Neural cell (in vitro differentiated cells): ENCODE measurements at regions not wholly inside any gene's neighbourhood (a gene's known extent, or its start where the extent isn't known, plus 50 kb on each side); places are given as distances from the start of the nearest gene placed in this dataset.

Experiments used
- H2AFZ ChIP-seq: fragments of 200-600, 300-800 bp; sonication (generic), shearing (Covaris generic); 2 replicates; pipeline ENCODE4 v1.6.0; 2014; ENCODE audit warnings: low read depth, mild to moderate bottlenecking, antibody characterized with exemption, low read length, moderate library complexity
- H3F3A ChIP-seq: fragments of 200-600 bp; shearing (Covaris generic); 2 replicates; pipeline ENCODE4 v1.6.1; 2016; ENCODE audit warnings: mild to moderate bottlenecking, moderate library complexity, mixed read lengths, antibody characterized with exemption, low read length; ENCODE audit not compliant: insufficient read depth, poor library complexity, severe bottlenecking
- H3K27ac ChIP-seq: fragments of 200-600, 300-800 bp; sonication (generic), shearing (Covaris generic); 2 replicates; pipeline ENCODE4 v1.5.1; 2014; ENCODE audit warnings: mild to moderate bottlenecking, low read length, moderate library complexity
- H3K27me3 ChIP-seq: fragments of 300-800, 200-600 bp; sonication (generic), shearing (Covaris generic); 2 replicates; pipeline ENCODE4 v1.6.0; 2014; ENCODE audit warnings: mild to moderate bottlenecking, low read depth, low read length, moderate library complexity; ENCODE audit not compliant: insufficient read depth
- H3K36me3 ChIP-seq: fragments of 300-800, 200-600 bp; sonication (generic), shearing (Covaris generic); 2 replicates; pipeline ENCODE4 v1.5.1; 2014; ENCODE audit warnings: mild to moderate bottlenecking, antibody characterized with exemption, low read length, moderate library complexity; ENCODE audit not compliant: insufficient read depth
- H3K4me2 ChIP-seq: fragments of 300-800, 200-600 bp; sonication (generic), shearing (Covaris generic); 2 replicates; pipeline ENCODE4 v1.6.0; 2014; ENCODE audit warnings: mild to moderate bottlenecking, low read length
- H3K4me3 ChIP-seq: fragments of 300-800, 200-600 bp; sonication (generic), shearing (Covaris generic); 2 replicates; pipeline ENCODE4 v1.5.1; 2014; ENCODE audit warnings: mild to moderate bottlenecking, low read length, moderate library complexity
- H3K79me2 ChIP-seq: fragments of 200-600 bp; shearing (Covaris generic); replicated peaks from 2 replicates; pipeline ENCODE4 v1.6.0; 2014; ENCODE audit warnings: mild to moderate bottlenecking, low read length, moderate library complexity; ENCODE audit not compliant: insufficient read depth
- H3K9ac ChIP-seq: fragments of 300-800, 200-600 bp; sonication (generic), shearing (Covaris generic); 2 replicates; pipeline ENCODE4 v1.6.1; 2016; ENCODE audit warnings: mild to moderate bottlenecking, low read length, mixed read lengths
- H3K9me2 ChIP-seq: fragments of 200-600 bp; shearing (Covaris generic); 2 replicates; pipeline ENCODE4 v1.6.1; 2016; ENCODE audit warnings: mild to moderate bottlenecking, low read length, mixed read lengths; ENCODE audit not compliant: insufficient read depth
- H3K9me3 ChIP-seq: fragments of 200-600, 300-800 bp; sonication (generic), shearing (Covaris generic); 2 replicates; pipeline ENCODE4 v1.6.1; 2016; ENCODE audit warnings: mild to moderate bottlenecking, mixed run types, low read length, moderate library complexity, mixed read lengths
- H4K20me1 ChIP-seq: fragments of 200-600 bp; shearing (Covaris generic); 2 replicates; pipeline ENCODE4 v1.6.1; 2016; ENCODE audit warnings: mild to moderate bottlenecking, mixed run types; ENCODE audit not compliant: insufficient read depth
- CTCF ChIP-seq: fragments of 450-650 bp; IDR thresholded peaks from 2 replicates; pipeline ENCODE4 v1.5.1; 2014; ENCODE audit warnings: antibody characterized with exemption, mild to moderate bottlenecking, moderate library complexity; ENCODE audit not compliant: poor library complexity, severe bottlenecking
- EP300 ChIP-seq: fragments of 450-650 bp; conservative IDR thresholded peaks from 2 replicates; pipeline ENCODE4 v1.6.1; 2014; ENCODE audit warnings: antibody characterized with exemption, mild to moderate bottlenecking, moderate library complexity; ENCODE audit not compliant: poor library complexity, severe bottlenecking
- EZH2 ChIP-seq: fragments of 200-600, 300-800 bp; shearing (Covaris generic), sonication (generic); IDR thresholded peaks from 2 replicates; pipeline ENCODE4 v1.6.1; 2014; ENCODE audit warnings: antibody characterized with exemption, low read length, borderline replicate concordance, mild to moderate bottlenecking; ENCODE audit not compliant: insufficient read depth, poor library complexity, severe bottlenecking
- MXI1 ChIP-seq: fragments of 450-650 bp; conservative IDR thresholded peaks from 2 replicates; pipeline ENCODE4 v1.6.1; 2014; ENCODE audit warnings: antibody characterized with exemption, mild to moderate bottlenecking; ENCODE audit not compliant: poor library complexity, severe bottlenecking
- POLR2AphosphoS5 ChIP-seq: IDR thresholded peaks from 2 replicates; pipeline ENCODE4 v1.6.1; 2012
- RAD21 ChIP-seq: fragments of 450-650 bp; conservative IDR thresholded peaks from 2 replicates; pipeline ENCODE4 v1.6.1; 2014; ENCODE audit warnings: antibody characterized with exemption, mild to moderate bottlenecking, moderate library complexity
- SMC3 ChIP-seq: fragments of 450-650 bp; conservative IDR thresholded peaks from 2 replicates; pipeline ENCODE4 v1.6.1; 2014; ENCODE audit warnings: antibody characterized with exemption, mild to moderate bottlenecking, moderate library complexity; ENCODE audit not compliant: poor library complexity
- TAF1 ChIP-seq: IDR thresholded peaks from 2 replicates; pipeline ENCODE4 v1.6.1; 2012; ENCODE audit warnings: low read depth
- TF ChIP-seq, protein P1 (sequence below): IDR thresholded peaks from 2 replicates; pipeline ENCODE4 v1.6.1; 2012; ENCODE audit warnings: borderline replicate concordance

DNA sequence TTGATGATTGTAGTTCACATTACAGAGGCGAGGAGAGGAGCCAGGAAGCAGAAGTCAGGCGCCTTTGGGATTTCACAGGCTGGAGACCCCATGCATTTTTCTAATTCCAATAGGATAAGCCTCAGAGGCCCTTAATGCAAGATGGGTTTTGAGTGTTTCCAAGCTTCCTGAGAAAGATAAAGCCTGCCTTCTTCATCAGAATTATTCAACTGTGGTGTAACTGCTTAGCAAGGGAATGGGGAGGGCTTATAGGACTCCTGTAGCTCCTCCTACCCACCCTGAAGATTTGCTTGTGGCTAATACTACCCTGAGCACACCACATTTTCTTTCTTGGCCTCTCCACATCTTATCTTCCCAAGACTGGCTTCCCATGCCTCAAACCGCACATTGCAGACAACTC lies 151.1 kb upstream of the ISX start:
- H3K27ac ChIP-seq = no peak overlapping the region
- no peaks in the 10 kb centered on the region for H4K20me1 ChIP-seq
- no peaks in the 10 kb centered on the region for H3K36me3 ChIP-seq
- no peaks in the 10 kb centered on the region for H3K9me3 ChIP-seq
- H2AFZ ChIP-seq = no peak overlapping the region
- TF ChIP-seq, protein P1, sequence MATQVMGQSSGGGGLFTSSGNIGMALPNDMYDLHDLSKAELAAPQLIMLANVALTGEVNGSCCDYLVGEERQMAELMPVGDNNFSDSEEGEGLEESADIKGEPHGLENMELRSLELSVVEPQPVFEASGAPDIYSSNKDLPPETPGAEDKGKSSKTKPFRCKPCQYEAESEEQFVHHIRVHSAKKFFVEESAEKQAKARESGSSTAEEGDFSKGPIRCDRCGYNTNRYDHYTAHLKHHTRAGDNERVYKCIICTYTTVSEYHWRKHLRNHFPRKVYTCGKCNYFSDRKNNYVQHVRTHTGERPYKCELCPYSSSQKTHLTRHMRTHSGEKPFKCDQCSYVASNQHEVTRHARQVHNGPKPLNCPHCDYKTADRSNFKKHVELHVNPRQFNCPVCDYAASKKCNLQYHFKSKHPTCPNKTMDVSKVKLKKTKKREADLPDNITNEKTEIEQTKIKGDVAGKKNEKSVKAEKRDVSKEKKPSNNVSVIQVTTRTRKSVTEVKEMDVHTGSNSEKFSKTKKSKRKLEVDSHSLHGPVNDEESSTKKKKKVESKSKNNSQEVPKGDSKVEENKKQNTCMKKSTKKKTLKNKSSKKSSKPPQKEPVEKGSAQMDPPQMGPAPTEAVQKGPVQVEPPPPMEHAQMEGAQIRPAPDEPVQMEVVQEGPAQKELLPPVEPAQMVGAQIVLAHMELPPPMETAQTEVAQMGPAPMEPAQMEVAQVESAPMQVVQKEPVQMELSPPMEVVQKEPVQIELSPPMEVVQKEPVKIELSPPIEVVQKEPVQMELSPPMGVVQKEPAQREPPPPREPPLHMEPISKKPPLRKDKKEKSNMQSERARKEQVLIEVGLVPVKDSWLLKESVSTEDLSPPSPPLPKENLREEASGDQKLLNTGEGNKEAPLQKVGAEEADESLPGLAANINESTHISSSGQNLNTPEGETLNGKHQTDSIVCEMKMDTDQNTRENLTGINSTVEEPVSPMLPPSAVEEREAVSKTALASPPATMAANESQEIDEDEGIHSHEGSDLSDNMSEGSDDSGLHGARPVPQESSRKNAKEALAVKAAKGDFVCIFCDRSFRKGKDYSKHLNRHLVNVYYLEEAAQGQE = no peak
- TF ChIP-seq EP300 (no peak), MXI1 (no peak), RAD21 (no peak), CTCF (no peak), POLR2AphosphoS5 (no peak), TAF1 (no peak), SMC3 (no peak), EZH2 (no peak)
- H3K9me2 ChIP-seq = no peaks in the 10 kb centered on the region
- no peaks in the 10 kb centered on the region for H3K79me2 ChIP-seq
- no peak overlapping the region for H3K4me3 ChIP-seq
- no peak overlapping the region for H3K9ac ChIP-seq
- H3F3A ChIP-seq = no peaks in the 10 kb centered on the region
- H3K27me3 ChIP-seq = no peaks in the 10 kb centered on the region
- H3K4me2 ChIP-seq = no peak overlapping the region

- no peaks in the 10 kb centered on the region for H4K20me1 ChIP-seq
- TF ChIP-seq MXI1 (no peak), SMC3 (no peak), RAD21 (no peak), EZH2 (no peak), EP300 (no peak), POLR2AphosphoS5 (no peak), TAF1 (no peak), CTCF (no peak)
- TF ChIP-seq, protein P1 = no peak
- H3K27me3 ChIP-seq = no peaks in the 10 kb centered on the region
- H3K79me2 ChIP-seq = no peaks in the 10 kb centered on the region
- H3K27ac ChIP-seq = no peak overlapping the region
- H3K4me2 ChIP-seq = no peak overlapping the region
- H3K4me3 ChIP-seq = no peak overlapping the region
- H3F3A ChIP-seq = no peaks in the 10 kb centered on the region
- no peak overlapping the region for H3K9ac ChIP-seq
- no peaks in the 10 kb centered on the region for H3K9me3 ChIP-seq
- H2AFZ ChIP-seq = no peak overlapping the region
- no peaks in the 10 kb centered on the region for H3K9me2 ChIP-seq
- no peaks in the 10 kb centered on the region for H3K36me3 ChIP-seq
Observed at GRCh38 chr22:34917239-34917638, 148.7 kb upstream of the ISX start.
